Endothelial cell of umbilical vein (primary cell): ENCODE measurements at regions not wholly inside any gene's neighbourhood (a gene's known extent, or its start where the extent isn't known, plus 50 kb on each side); places are given as distances from the start of the nearest gene placed in this dataset.

Experiments used
- BruUV-seq: library from RNA; stranded (reverse); fragments of 400-500 nt; replicated peaks from 2 replicates; lab custom pipeline; 2021; lab: Mats Ljungman, UMichigan
- CTCF ChIA-PET: fragments of 300-600, 350-600 bp; sonication (Branson Sonifier 250); formaldehyde crosslinking; loops from one replicate; lab custom pipeline; 2021; ENCODE audit warnings: antibody characterized with exemption, inconsistent platforms; lab: Charles Lee
- POLR2A ChIA-PET: fragments of 300-600, 350-600 bp; sonication (Branson Sonifier 250); formaldehyde crosslinking; loops from one replicate; lab custom pipeline; 2021; ENCODE audit warnings: antibody characterized with exemption, inconsistent platforms; lab: Charles Lee
- DNase-seq: peaks from one replicate; pipeline ENCODE4 v3.0.0-alpha.2; 2011; ENCODE audit warnings: low read depth, low spot score
- FAIRE-seq: peaks from 2 replicates; lab custom pipeline; 2011; peaks lifted over from hg19 to GRCh38; lab: Jason Lieb, UNC
- H2AFZ ChIP-seq: 2 replicates; pipeline ENCODE4 v1.6.0; 2012; ENCODE audit warnings: low read depth, low read length, control low read depth, inconsistent platforms
- H3K27ac ChIP-seq: 2 replicates; pipeline ENCODE4 v1.5.1; 2011; ENCODE audit warnings: low read depth, mild to moderate bottlenecking, control low read depth, low read length, moderate library complexity; ENCODE audit not compliant: insufficient read depth
- H3K27me3 ChIP-seq, 2 experiments: 2 replicates each; pipeline versions ENCODE4 v1.6.0 to v1.6.1; 2011; ENCODE audit warnings: low read length in 2 of 2, mixed read lengths in 1 of 2; ENCODE audit not compliant: control insufficient read depth in 2 of 2, insufficient read depth in 2 of 2
- H3K36me3 ChIP-seq, 2 experiments: 2 replicates in 1 of 2; 3 replicates in 1 of 2; pipeline ENCODE4 v1.5.1; 2011; ENCODE audit warnings: low read length in 2 of 2, mild to moderate bottlenecking in 1 of 2, moderate library complexity in 1 of 2; ENCODE audit not compliant: control insufficient read depth in 2 of 2, insufficient read depth in 2 of 2; ENCODE audit errors: extremely low read depth in 1 of 2
- H3K4me1 ChIP-seq: 3 replicates; pipeline ENCODE4 v1.5.1; 2011; ENCODE audit warnings: mild to moderate bottlenecking, low read length; ENCODE audit not compliant: control insufficient read depth, insufficient read depth; ENCODE audit errors: extremely low read depth
- H3K4me2 ChIP-seq: 2 replicates; pipeline ENCODE4 v1.6.1; 2011; ENCODE audit warnings: low read length, control low read depth, mixed read lengths; ENCODE audit not compliant: insufficient read depth
- H3K4me3 ChIP-seq, 3 experiments: fragments of 200-600 bp in 1 of 3; sonication (generic), shearing (Covaris generic) in 1 of 3; replicated peaks in 1 of 3; 2 replicates each; pipeline ENCODE4 v1.5.1; 2011 to 2016; ENCODE audit warnings: control low read depth in 3 of 3, low read length in 3 of 3, mild to moderate bottlenecking in 2 of 3, inconsistent platforms in 1 of 3, low read depth in 1 of 3, moderate library complexity in 1 of 3; ENCODE audit not compliant: insufficient read depth in 1 of 3
- H3K79me2 ChIP-seq: 2 replicates; pipeline ENCODE4 v1.6.0; 2012; ENCODE audit warnings: low read length, inconsistent platforms; ENCODE audit not compliant: control insufficient read depth, insufficient read depth
- H3K9ac ChIP-seq: replicated peaks from 2 replicates; pipeline ENCODE3; 2011; ENCODE audit warnings: low read length, control low read depth; ENCODE audit not compliant: insufficient read depth; ENCODE audit errors: extremely low read depth
- H3K9me1 ChIP-seq: replicated peaks from 3 replicates; pipeline ENCODE4 v1.6.0; 2011; ENCODE audit warnings: mild to moderate bottlenecking, low read length; ENCODE audit not compliant: control insufficient read depth, insufficient read depth; ENCODE audit errors: extremely low read depth
- H3K9me3 ChIP-seq: replicated peaks from 2 replicates; pipeline ENCODE4 v1.5.1; 2012; ENCODE audit warnings: low read length, inconsistent platforms; ENCODE audit not compliant: control insufficient read depth, insufficient read depth
- H4K20me1 ChIP-seq: replicated peaks from 2 replicates; pipeline ENCODE3; 2011; ENCODE audit warnings: mild to moderate bottlenecking, low read length; ENCODE audit not compliant: control insufficient read depth, insufficient read depth; ENCODE audit errors: extremely low read depth
- CTCF ChIP-seq, 2 donors: IDR thresholded peaks; 1 replicate in 1 of 2; 2 replicates in 1 of 2; pipeline ENCODE4 v1.5.1; 2011; ENCODE audit warnings: low read length in 2 of 2, mild to moderate bottlenecking in 2 of 2, moderate library complexity in 2 of 2, control low read depth in 1 of 2, inconsistent platforms in 1 of 2, low read depth in 1 of 2; ENCODE audit not compliant: insufficient read depth in 1 of 2; ENCODE audit errors: extremely low read depth in 1 of 2
- EZH2 ChIP-seq: IDR thresholded peaks from 2 replicates; pipeline ENCODE4 v1.6.1; 2012; ENCODE audit warnings: borderline replicate concordance, low read depth, mild to moderate bottlenecking, moderate library complexity, low read length, inconsistent platforms; ENCODE audit not compliant: severe bottlenecking
- FOS ChIP-seq: IDR thresholded peaks from 2 replicates; pipeline ENCODE4 v1.6.1; 2011; ENCODE audit warnings: mild to moderate bottlenecking, low read length, moderate library complexity, borderline replicate concordance; ENCODE audit not compliant: insufficient read depth
- GATA2 ChIP-seq: IDR thresholded peaks from 2 replicates; pipeline ENCODE4 v1.7.0; 2011; ENCODE audit warnings: low read depth, mild to moderate bottlenecking, moderate library complexity, mixed read lengths, low read length; ENCODE audit not compliant: insufficient read length, insufficient read depth
- JUN ChIP-seq: IDR thresholded peaks from 2 replicates; pipeline ENCODE4 v1.6.1; 2011; ENCODE audit warnings: borderline replicate concordance, low read depth; ENCODE audit not compliant: insufficient read length, insufficient read depth
- MAX ChIP-seq: IDR thresholded peaks from 2 replicates; pipeline ENCODE4 v1.6.1; 2011; ENCODE audit not compliant: insufficient read depth, insufficient read length
- MYC ChIP-seq: IDR thresholded peaks from one replicate; pipeline ENCODE4 v1.6.1; 2011; ENCODE audit warnings: mild to moderate bottlenecking, low read depth, low read length
- POLR2A ChIP-seq: IDR thresholded peaks from 2 replicates; pipeline ENCODE4 v1.6.1; 2012; ENCODE audit warnings: low read depth, mild to moderate bottlenecking, control low read depth, low read length
- POLR2AphosphoS5 ChIP-seq: IDR thresholded peaks from 2 replicates; pipeline ENCODE4 v1.6.1; 2012; ENCODE audit warnings: low read depth, mild to moderate bottlenecking, control low read depth, low read length, moderate library complexity; ENCODE audit not compliant: insufficient read depth
- dilution Hi-C: fragments of 300-500 bp; cut with MboI; formaldehyde crosslinking; loops from one replicate; pipeline ENCODE4 v1.15.0; 2019; ENCODE audit warnings: low sequenced_read_pairs; ENCODE audit not compliant: extremely low pct_ligation_motif_present
- intact Hi-C: fragments of 100-400 bp; cut with micrococcal nuclease; formaldehyde crosslinking; loops from one replicate; pipeline ENCODE4 v1.10.0; 2022

GRCh38 chrX:139078342-139078741 is 366.8 kb upstream of the FGF13 start:
- no peaks in the 10 kb centered on the region for H3K36me3 ChIP-seq
- DNase-seq (no peak), FAIRE-seq (no peak)
- intact Hi-C loops (no loop called here), dilution Hi-C loops (no loop called here)
- no peaks in the 10 kb centered on the region for H3K9me3 ChIP-seq
- no peaks in the 10 kb centered on the region for H3K9me1 ChIP-seq
- no peaks in the 10 kb centered on the region for H4K20me1 ChIP-seq
- no peak overlapping the region for H3K9ac ChIP-seq
- no peak overlapping the region for H3K4me3 ChIP-seq
- CTCF ChIA-PET, result no interaction called here
- H3K4me1 ChIP-seq, result no peaks in the 10 kb centered on the region
- BruUV-seq, result no TSS peak
- no peaks in the 10 kb centered on the region for H3K79me2 ChIP-seq
- H3K4me2 ChIP-seq, result no peak overlapping the region
- POLR2A ChIA-PET, result no interaction called here
- no peak for TF ChIP-seq POLR2AphosphoS5
- no peak for TF ChIP-seq EZH2
- no peak for TF ChIP-seq POLR2A
- TF ChIP-seq FOS, result no peak
- TF ChIP-seq MYC, result no peak
- no peak for TF ChIP-seq JUN
- TF ChIP-seq MAX, result no peak
- TF ChIP-seq CTCF (IDR thresholded peaks at IDR 0.05; ENCODE audit: extremely low read depth in 1 of 2, insufficient read depth in 1 of 2, low read depth in 1 of 2, low read length in 2 of 2), result no peak
- TF ChIP-seq GATA2, result no peak
- no peak overlapping the region for H3K27ac ChIP-seq
- H2AFZ ChIP-seq, result no peak overlapping the region
- H3K27me3 ChIP-seq, result no peaks in the 10 kb centered on the region
